Spleen (tissue), 11 donors: ENCODE measurements at regions not wholly inside any gene's neighbourhood (a gene's known extent, or its start where the extent isn't known, plus 50 kb on each side); places are given as distances from the start of the nearest gene placed in this dataset.

Experiments
- DNase-seq: peaks from one replicate; pipeline ENCODE4 v3.0.0-alpha.2; 2020
- H3K27ac ChIP-seq, 8 donors: fragments of 200-600 bp; sonication (generic) in 7 of 8; 1 replicate in 4 of 8; 2 replicates in 4 of 8; pipeline versions ENCODE4 v1.5.0 to v1.8.0; 2016 to 2021; ENCODE audit warnings: inconsistent platforms in 4 of 8, mild to moderate bottlenecking in 4 of 8, moderate library complexity in 1 of 8
- H3K27me3 ChIP-seq, 7 donors: fragments of 200-600 bp; sonication (generic) in 6 of 7; replicated peaks in 1 of 7; 1 replicate in 4 of 7; 2 replicates in 3 of 7; pipeline versions ENCODE4 v1.5.0 to v1.8.0; 2016 to 2021; ENCODE audit warnings: inconsistent platforms in 3 of 7, mild to moderate bottlenecking in 1 of 7
- H3K36me3 ChIP-seq, 6 donors: fragments of 200-600 bp; sonication (generic) in 5 of 6; 1 replicate in 4 of 6; 2 replicates in 2 of 6; pipeline versions ENCODE4 v1.5.0 to v1.8.0; 2016 to 2021; ENCODE audit warnings: inconsistent platforms in 2 of 6
- H3K4me1 ChIP-seq, 6 donors: fragments of 200-600 bp; sonication (generic) in 5 of 6; 1 replicate in 3 of 6; 2 replicates in 3 of 6; pipeline versions ENCODE4 v1.5.0 to v1.8.0; 2016 to 2021; ENCODE audit warnings: inconsistent platforms in 3 of 6
- H3K4me3 ChIP-seq, 8 donors: fragments of 200-600 bp; sonication (generic) in 7 of 8; 1 replicate in 4 of 8; 2 replicates in 4 of 8; pipeline versions ENCODE4 v1.5.0 to v1.8.0; 2016 to 2021; ENCODE audit warnings: inconsistent platforms in 4 of 8, mild to moderate bottlenecking in 4 of 8, moderate library complexity in 2 of 8
- H3K9me3 ChIP-seq, 8 donors: fragments of 200-600 bp; sonication (generic) in 7 of 8; 1 replicate in 4 of 8; 2 replicates in 4 of 8; pipeline versions ENCODE4 v1.5.0 to v1.8.0; 2016 to 2021; ENCODE audit warnings: inconsistent platforms in 4 of 8
- POLR2A ChIP-seq, 3 donors: fragments of 450-650 bp; IDR thresholded peaks; one replicate each; pipeline ENCODE4 v1.5.1; 2017; ENCODE audit warnings: antibody characterized with exemption in 3 of 3, mild to moderate bottlenecking in 1 of 3
- POLR2AphosphoS5 ChIP-seq, 3 donors: sonication (generic); formaldehyde crosslinking; IDR thresholded peaks; one replicate each; pipeline ENCODE4 v1.5.1; 2017; ENCODE audit warnings: antibody characterized with exemption in 3 of 3
- WGBS, 5 donors: extraction: QIAGEN DNeasy Blood & Tissue Kit in 3 of 5; methylation state at CpG; one replicate each; pipeline versions ENCODE4 v1.1.5 to v1.1.7; 2013 to 2018; 5-methylcytosine and 5-hydroxymethylcytosine counted together
- intact Hi-C: fragments of 100-400 bp; cut with DNase I; formaldehyde crosslinking; loops from one replicate; pipeline ENCODE4 v1.15.0; 2023; ENCODE audit warnings: low total_unique reads
- TF ChIP-seq, protein P1 (sequence below), 11 experiments: fragments of 200-600 bp in 7 of 11; fragments of 450-650 bp in 4 of 11; sonication (generic) in 4 of 11; IDR thresholded peaks in 8 of 11; conservative IDR thresholded peaks in 3 of 11; 1 replicate in 7 of 11; 2 replicates in 4 of 11; pipeline versions ENCODE4 v1.4.0 to v1.8.0; 2016 to 2021; ENCODE audit warnings: antibody characterized with exemption in 11 of 11, inconsistent platforms in 4 of 11, mild to moderate bottlenecking in 1 of 11
- donor health status: healthy with polysubstance abuse.
- donor health status: DM: no; HTN: no; CAD: no; lungs with moderate emphysema.
- donor health status: DM: no; HTN: no; CAD: no.
- donor health status: Bipolar disorder and iron deficiency.
- donor health status: healthy.
- donor health status: DM: no; HTN: no; CAD: no.
- donor health status: DM: yes; HTN: yes; CAD: no.

DNA sequence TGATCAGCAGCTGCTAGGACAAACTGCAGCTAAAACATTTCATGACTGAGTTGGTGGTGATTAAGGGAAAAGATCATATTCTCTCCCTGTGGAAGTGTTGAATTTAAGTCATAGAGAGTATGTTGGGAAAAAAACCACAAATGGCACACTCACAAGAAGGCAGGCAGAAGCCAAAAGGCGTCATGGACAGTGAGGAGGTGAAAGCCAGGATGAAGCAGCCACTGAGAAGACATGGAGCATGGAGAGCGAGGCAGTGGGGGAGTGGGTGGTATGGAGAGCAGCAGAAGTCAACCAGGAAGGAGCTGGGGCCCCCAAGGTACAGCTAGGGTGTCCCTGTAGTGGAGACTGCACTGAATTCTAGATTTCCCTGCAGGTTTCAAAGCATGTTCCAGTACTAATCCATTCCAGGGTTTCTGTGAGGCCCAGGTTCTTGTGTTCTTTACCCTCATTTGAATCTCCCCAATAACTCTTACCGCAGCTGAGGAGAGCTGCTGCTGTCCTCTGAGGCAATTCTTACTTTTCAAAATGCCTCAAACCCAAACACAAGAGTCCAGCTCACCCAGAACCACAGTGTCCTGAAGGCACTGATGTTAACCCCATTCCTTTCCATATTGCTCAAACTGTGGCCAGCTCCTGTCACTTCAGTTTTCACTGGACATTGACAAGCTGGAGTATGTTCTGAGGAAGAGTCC is 191.8 kb upstream of the E2F8 start:
- Histone ChIP-seq H3K27ac (peak overlapping the region in 3 of 8 donors; percentile 7 to 67 (median 59)), H3K4me3 (no peak overlapping the region), H3K27me3 (peaks cover 0 to 22% (median 0%) of the 10 kb centered on the region in 7 donors), H3K36me3 (no peaks in the 10 kb centered on the region), H3K4me1 (peaks cover 0 to 4% (median 0%) of the 10 kb centered on the region in 6 donors), H3K9me3 (no peaks in the 10 kb centered on the region)
- intact Hi-C loops = no loop called here
- no peak for TF ChIP-seq POLR2AphosphoS5 (IDR thresholded peaks at IDR 0.05)
- TF ChIP-seq POLR2A (IDR thresholded peaks at IDR 0.05) = no peak
- TF ChIP-seq, protein P1, sequence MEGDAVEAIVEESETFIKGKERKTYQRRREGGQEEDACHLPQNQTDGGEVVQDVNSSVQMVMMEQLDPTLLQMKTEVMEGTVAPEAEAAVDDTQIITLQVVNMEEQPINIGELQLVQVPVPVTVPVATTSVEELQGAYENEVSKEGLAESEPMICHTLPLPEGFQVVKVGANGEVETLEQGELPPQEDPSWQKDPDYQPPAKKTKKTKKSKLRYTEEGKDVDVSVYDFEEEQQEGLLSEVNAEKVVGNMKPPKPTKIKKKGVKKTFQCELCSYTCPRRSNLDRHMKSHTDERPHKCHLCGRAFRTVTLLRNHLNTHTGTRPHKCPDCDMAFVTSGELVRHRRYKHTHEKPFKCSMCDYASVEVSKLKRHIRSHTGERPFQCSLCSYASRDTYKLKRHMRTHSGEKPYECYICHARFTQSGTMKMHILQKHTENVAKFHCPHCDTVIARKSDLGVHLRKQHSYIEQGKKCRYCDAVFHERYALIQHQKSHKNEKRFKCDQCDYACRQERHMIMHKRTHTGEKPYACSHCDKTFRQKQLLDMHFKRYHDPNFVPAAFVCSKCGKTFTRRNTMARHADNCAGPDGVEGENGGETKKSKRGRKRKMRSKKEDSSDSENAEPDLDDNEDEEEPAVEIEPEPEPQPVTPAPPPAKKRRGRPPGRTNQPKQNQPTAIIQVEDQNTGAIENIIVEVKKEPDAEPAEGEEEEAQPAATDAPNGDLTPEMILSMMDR (IDR thresholded peaks at IDR 0.05 in 8 of 11, conservative IDR thresholded peaks at IDR 0.05 in 3 of 11) = no peak
- 30 to 42% (median 33%) methylated on average over 3 of the region's 3 CpGs for WGBS, 5 donors
- DNase-seq = no peak

DNA sequence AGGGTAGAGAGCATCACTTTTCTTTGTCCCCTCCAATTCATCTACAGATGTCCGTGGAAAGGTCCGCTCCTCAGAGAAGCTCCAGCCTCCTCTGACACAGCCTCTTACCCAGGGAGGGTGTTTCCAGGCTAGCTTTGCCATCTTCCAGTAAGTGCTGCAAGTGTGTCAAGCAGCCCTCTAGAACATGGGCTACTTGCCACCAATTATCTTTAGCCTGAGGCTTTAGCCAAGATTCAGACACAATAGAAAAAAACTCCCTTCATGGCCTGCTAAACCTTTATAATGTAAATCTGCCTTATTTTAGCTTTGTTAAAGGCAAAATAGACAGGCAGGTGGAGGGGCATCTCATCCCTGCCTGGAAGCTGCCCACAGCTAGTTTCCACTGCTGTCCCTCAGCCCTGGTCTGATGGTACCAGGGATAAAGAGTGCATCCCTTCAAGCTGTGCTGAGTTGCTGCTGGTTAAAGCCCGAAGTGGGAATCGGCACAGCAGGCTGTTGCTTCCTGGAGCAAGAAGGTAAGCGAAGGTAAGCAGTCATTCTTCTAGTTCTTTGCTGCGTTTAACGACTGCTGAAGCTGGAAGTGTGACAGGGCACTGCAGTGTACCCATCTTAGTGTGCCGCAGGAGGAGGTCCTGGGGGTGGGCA is 190.1 kb upstream of the E2F8 start:
- 71 to 78% (median 76%) methylated on average over 8 of the region's 8 CpGs for WGBS, 5 donors
- peaks cover 0 to 22% (median 0%) of the 10 kb centered on the region in 7 donors for H3K27me3 ChIP-seq
- no peak for TF ChIP-seq POLR2A (IDR thresholded peaks at IDR 0.05)
- TF ChIP-seq, protein P1 (IDR thresholded peaks at IDR 0.05 in 8 of 11, conservative IDR thresholded peaks at IDR 0.05 in 3 of 11) = no peak
- no peak for TF ChIP-seq POLR2AphosphoS5 (IDR thresholded peaks at IDR 0.05)
- H3K27ac ChIP-seq = no peak overlapping the region
- intact Hi-C loops = no loop called here
- H3K4me3 ChIP-seq = no peak overlapping the region
- H3K4me1 ChIP-seq = peaks cover 0 to 4% (median 0%) of the 10 kb centered on the region in 6 donors
- no peaks in the 10 kb centered on the region for H3K36me3 ChIP-seq
- no peak for DNase-seq
- H3K9me3 ChIP-seq = no peaks in the 10 kb centered on the region

DNA sequence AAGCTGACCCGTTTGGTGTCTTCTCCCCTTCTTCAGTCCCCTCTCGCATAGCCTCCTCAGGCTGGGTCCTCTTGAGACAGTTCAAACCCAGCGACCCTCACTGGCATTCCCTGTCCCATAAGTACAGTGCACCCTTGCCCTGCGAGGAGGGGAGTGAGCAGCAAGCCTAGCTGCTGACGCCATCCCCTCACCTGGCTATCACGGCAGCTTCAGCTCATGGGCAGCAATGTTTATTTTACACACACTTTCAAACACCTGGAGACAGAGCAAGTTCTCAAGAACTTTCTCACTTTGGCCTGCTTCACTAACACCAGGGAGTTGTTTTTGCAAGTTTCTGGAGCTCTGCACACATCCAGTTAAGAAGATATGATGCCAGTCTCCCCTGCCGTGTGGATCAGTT is 189.6 kb upstream of the E2F8 start:
- Histone ChIP-seq H3K4me3 (no peak overlapping the region), H3K4me1 (peaks cover 0 to 4% (median 0%) of the 10 kb centered on the region in 6 donors), H3K36me3 (no peaks in the 10 kb centered on the region), H3K9me3 (no peaks in the 10 kb centered on the region), H3K27ac (no peak overlapping the region), H3K27me3 (peaks cover 0 to 24% (median 0%) of the 10 kb centered on the region in 7 donors)
- 74 to 88% (median 80%) methylated on average over 7 of the region's 7 CpGs for whole genome bisulfite sequencing, 5 donors
- TF ChIP-seq, protein P1 (IDR thresholded peaks at IDR 0.05 in 8 of 11, conservative IDR thresholded peaks at IDR 0.05 in 3 of 11) = no peak
- TF ChIP-seq POLR2AphosphoS5 (IDR thresholded peaks at IDR 0.05) (no peak), POLR2A (IDR thresholded peaks at IDR 0.05) (no peak)
- no peak for DNase-seq
- intact Hi-C loops = no loop called here

DNA sequence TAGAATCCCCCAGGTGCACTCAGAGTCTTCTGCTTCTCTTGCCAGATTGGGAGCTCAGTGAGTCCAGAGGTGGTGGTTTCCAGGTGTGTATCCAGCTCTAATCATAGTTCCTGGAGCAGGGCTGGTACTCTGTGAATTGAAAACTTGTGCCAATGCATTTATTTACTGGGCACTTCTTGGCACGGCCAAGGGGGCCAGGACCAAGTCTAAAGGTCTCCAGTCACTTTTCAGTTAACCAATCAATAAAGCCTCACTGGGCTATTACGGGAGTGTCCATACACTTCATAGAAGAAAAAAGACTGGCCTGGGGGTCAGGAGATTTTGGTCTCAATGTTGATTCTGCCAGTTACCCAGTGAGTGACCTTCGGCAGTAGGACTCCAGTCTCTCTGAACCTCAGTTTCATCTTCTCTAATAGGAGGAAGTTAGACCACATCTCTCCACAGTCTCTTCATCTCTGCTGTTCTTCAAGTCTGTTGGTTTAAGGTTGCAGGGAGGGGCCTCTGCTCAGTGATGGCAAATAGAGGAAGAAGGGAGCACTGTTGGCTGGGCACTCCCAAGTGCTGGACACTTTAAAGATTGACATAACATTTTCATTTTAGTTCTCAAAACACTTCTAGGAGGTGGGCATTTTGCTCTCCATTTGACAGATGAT is 188.5 kb upstream of the E2F8 start:
- no peak for TF ChIP-seq POLR2AphosphoS5 (IDR thresholded peaks at IDR 0.05)
- TF ChIP-seq POLR2A (IDR thresholded peaks at IDR 0.05) = no peak
- TF ChIP-seq, protein P1 (IDR thresholded peaks at IDR 0.05 in 8 of 11, conservative IDR thresholded peaks at IDR 0.05 in 3 of 11) = no peak
- H3K27me3 ChIP-seq = peaks cover 0 to 25% (median 0%) of the 10 kb centered on the region in 7 donors
- H3K4me1 ChIP-seq = peaks cover 0 to 4% (median 0%) of the 10 kb centered on the region in 6 donors
- 65 to 90% (median 88%) methylated on average over 3 of the region's 3 CpGs for WGBS, 5 donors
- no peaks in the 10 kb centered on the region for H3K9me3 ChIP-seq
- no peak overlapping the region for H3K4me3 ChIP-seq
- intact Hi-C loops = no loop called here
- H3K36me3 ChIP-seq = no peaks in the 10 kb centered on the region
- no peak overlapping the region for H3K27ac ChIP-seq
- no peak for DNase-seq
